Stimulated activated naive B cell treated with anti-CD40 and anti-IgM and Interleukin-4, amounts not matched to agents 10 μg/mL and 1 μg/mL and 100 μg/mL, for 72 hours (primary cell): ENCODE measurements at regions not wholly inside any gene's neighbourhood (a gene's known extent, or its start where the extent isn't known, plus 50 kb on each side); places are given as distances from the start of the nearest gene placed in this dataset.
"Not testable (repeated sequence)": the region's sequence is repeated elsewhere in the genome, so short reads cannot be mapped to it uniquely, and the experiment has no call there.

Experiments used
- ATAC-seq, 2 donors: fragments of 150-1000 bp; cut with Tn5 transposase; replicated peaks; 2 replicates each; pipeline ENCODE4 v1.10.0; 2021; ENCODE audit warnings: moderate library complexity in 1 of 2
- DNase-seq: peaks from one replicate; pipeline ENCODE4 v3.0.0; 2021
- H3K27ac Mint-ChIP-seq: one replicate; pipeline ENCODE4 v1.8.0; 2022; ENCODE audit warnings: mild to moderate bottlenecking, mixed read lengths
- H3K27me3 Mint-ChIP-seq, 2 donors: one replicate each; pipeline ENCODE4 v1.8.0; 2022; ENCODE audit warnings: mixed read lengths in 2 of 2
- H3K36me3 Mint-ChIP-seq, 2 donors: one replicate each; pipeline ENCODE4 v1.8.0; 2022; ENCODE audit warnings: mixed read lengths in 2 of 2, mild to moderate bottlenecking in 1 of 2
- H3K4me1 Mint-ChIP-seq, 2 donors: one replicate each; pipeline ENCODE4 v1.8.0; 2022; ENCODE audit warnings: mixed read lengths in 2 of 2, mild to moderate bottlenecking in 1 of 2
- H3K4me3 Mint-ChIP-seq, 2 donors: one replicate each; pipeline ENCODE4 v1.8.0; 2022; ENCODE audit warnings: mild to moderate bottlenecking in 2 of 2, mixed read lengths in 2 of 2, moderate library complexity in 1 of 2
- H3K9me3 Mint-ChIP-seq, 2 donors: one replicate each; pipeline ENCODE4 v1.8.0; 2022; ENCODE audit warnings: mixed read lengths in 2 of 2, mild to moderate bottlenecking in 1 of 2

GRCh38 chr14:55780156-55780946 lies 200.3 kb downstream of the KTN1 start:
- Mint-ChIP-seq H3K9me3 (peaks cover 0 to 3% of the 10 kb centered on the region in 2 donors), H3K27ac (peak overlapping the region; percentile 42), H3K4me1 (peaks cover 2 to 9% of the 10 kb centered on the region in 2 donors), H3K36me3 (no peaks in the 10 kb centered on the region), H3K4me3 (no peak overlapping the region), H3K27me3 (peaks cover 0 to 1% of the 10 kb centered on the region in 2 donors)
- DNase-seq, result no peak
- ATAC-seq, result peak; percentile 54 to 63

GRCh38 chr14:55781046-55781445 lies 201.0 kb downstream of the KTN1 start:
- DNase-seq, result no peak
- H3K27me3 Mint-ChIP-seq, result peaks cover 4 to 6% of the 10 kb centered on the region in 2 donors
- ATAC-seq, result no peak
- H3K27ac Mint-ChIP-seq, result peak overlapping the region; percentile 42
- H3K4me1 Mint-ChIP-seq, result peaks cover 2 to 9% of the 10 kb centered on the region in 2 donors
- no peaks in the 10 kb centered on the region for H3K9me3 Mint-ChIP-seq
- no peaks in the 10 kb centered on the region for H3K36me3 Mint-ChIP-seq
- no peak overlapping the region for H3K4me3 Mint-ChIP-seq

GRCh38 chr14:55782166-55782565 lies 202.2 kb downstream of the KTN1 start:
- H3K4me3 Mint-ChIP-seq, result no peak overlapping the region
- peaks cover 6 to 9% of the 10 kb centered on the region in 2 donors for H3K27me3 Mint-ChIP-seq
- peaks cover 2 to 9% of the 10 kb centered on the region in 2 donors for H3K4me1 Mint-ChIP-seq
- no peaks in the 10 kb centered on the region for H3K9me3 Mint-ChIP-seq
- DNase-seq, result no peak
- no peak overlapping the region for H3K27ac Mint-ChIP-seq
- no peak for ATAC-seq
- no peaks in the 10 kb centered on the region for H3K36me3 Mint-ChIP-seq

GRCh38 chr14:55789406-55789805 lies 209.4 kb downstream of the KTN1 start:
- H3K27ac Mint-ChIP-seq, result no peak overlapping the region
- H3K36me3 Mint-ChIP-seq, result no peaks in the 10 kb centered on the region
- H3K4me1 Mint-ChIP-seq, result no peaks in the 10 kb centered on the region
- H3K4me3 Mint-ChIP-seq, result no peak overlapping the region
- H3K9me3 Mint-ChIP-seq, result no peaks in the 10 kb centered on the region
- DNase-seq (no peak), ATAC-seq (no peak)
- H3K27me3 Mint-ChIP-seq, result peaks cover 6 to 16% of the 10 kb centered on the region in 2 donors

- Mint-ChIP-seq H3K27ac (no peak overlapping the region), H3K36me3 (no peaks in the 10 kb centered on the region), H3K27me3 (peaks cover 0 to 7% of the 10 kb centered on the region in 2 donors), H3K4me3 (no peak overlapping the region), H3K4me1 (no peaks in the 10 kb centered on the region), H3K9me3 (no peaks in the 10 kb centered on the region)
- ATAC-seq (no peak), DNase-seq (no peak)
Observed at GRCh38 chr14:55794655-55795595, 214.9 kb downstream of the KTN1 start.

GRCh38 chr14:55796513-55796912 lies 216.5 kb downstream of the KTN1 start:
- not testable (repeated sequence) for H3K4me3 Mint-ChIP-seq, H3K9me3 Mint-ChIP-seq, DNase-seq, H3K36me3 Mint-ChIP-seq, H3K27me3 Mint-ChIP-seq, H3K27ac Mint-ChIP-seq, ATAC-seq, H3K4me1 Mint-ChIP-seq

- DNase-seq (no peak), ATAC-seq (no peak)
- H3K9me3 Mint-ChIP-seq, result peaks cover 0 to 2% of the 10 kb centered on the region in 2 donors
- H3K27me3 Mint-ChIP-seq, result no peaks in the 10 kb centered on the region
- H3K36me3 Mint-ChIP-seq, result no peaks in the 10 kb centered on the region
- H3K4me3 Mint-ChIP-seq, result no peak overlapping the region
- peaks cover 0 to 4% of the 10 kb centered on the region in 2 donors for H3K4me1 Mint-ChIP-seq
- no peak overlapping the region for H3K27ac Mint-ChIP-seq
Observed at GRCh38 chr14:55798406-55798805, 218.4 kb downstream of the KTN1 start.

- DNase-seq, result no peak
- peaks cover 0 to 2% of the 10 kb centered on the region in 2 donors for H3K9me3 Mint-ChIP-seq
- peaks cover 0 to under 1% of the 10 kb centered on the region in 2 donors for H3K27me3 Mint-ChIP-seq
- no peak overlapping the region for H3K4me3 Mint-ChIP-seq
- no peak for ATAC-seq
- H3K36me3 Mint-ChIP-seq, result no peaks in the 10 kb centered on the region
- peaks cover 0 to 4% of the 10 kb centered on the region in 2 donors for H3K4me1 Mint-ChIP-seq
- no peak overlapping the region for H3K27ac Mint-ChIP-seq
Observed at GRCh38 chr14:55799508-55800095, 219.6 kb downstream of the KTN1 start.

GRCh38 chr14:55800156-55800785 lies 220.3 kb downstream of the KTN1 start:
- Mint-ChIP-seq H3K4me3 (no peak overlapping the region), H3K4me1 (peaks cover 0 to 4% of the 10 kb centered on the region in 2 donors), H3K27ac (no peak overlapping the region), H3K27me3 (peaks cover 2 to 7% of the 10 kb centered on the region in 2 donors), H3K36me3 (no peaks in the 10 kb centered on the region), H3K9me3 (peaks cover 0 to 2% of the 10 kb centered on the region in 2 donors)
- ATAC-seq, result no peak
- DNase-seq, result no peak

GRCh38 chr14:55801121-55801520 lies 221.1 kb downstream of the KTN1 start:
- ATAC-seq (no peak), DNase-seq (no peak)
- peaks cover 0 to 4% of the 10 kb centered on the region in 2 donors for H3K4me1 Mint-ChIP-seq
- no peaks in the 10 kb centered on the region for H3K36me3 Mint-ChIP-seq
- H3K27ac Mint-ChIP-seq, result peak overlapping the region; percentile 37
- peaks cover 6 to 12% of the 10 kb centered on the region in 2 donors for H3K27me3 Mint-ChIP-seq
- peaks cover 0 to 2% of the 10 kb centered on the region in 2 donors for H3K9me3 Mint-ChIP-seq
- no peak overlapping the region for H3K4me3 Mint-ChIP-seq

- ATAC-seq, result peak; percentile 49 to 62
- no peak for DNase-seq
- Mint-ChIP-seq H3K36me3 (no peaks in the 10 kb centered on the region), H3K4me1 (peaks cover 7 to 10% of the 10 kb centered on the region in 2 donors), H3K27ac (no peak overlapping the region), H3K27me3 (peaks cover 18 to 20% of the 10 kb centered on the region in 2 donors), H3K9me3 (peaks cover 0 to 5% of the 10 kb centered on the region in 2 donors), H3K4me3 (no peak overlapping the region)
Observed at GRCh38 chr14:55802986-55803872, 223.2 kb downstream of the KTN1 start.

GRCh38 chr14:55803873-55804553 lies 224.0 kb downstream of the KTN1 start:
- peaks cover 7 to 10% of the 10 kb centered on the region in 2 donors for H3K4me1 Mint-ChIP-seq
- peaks cover 18 to 20% of the 10 kb centered on the region in 2 donors for H3K27me3 Mint-ChIP-seq
- H3K9me3 Mint-ChIP-seq, result peaks cover 0 to 5% of the 10 kb centered on the region in 2 donors

More at GRCh38 chr14:55803873-55804553, 224.0 kb downstream of the KTN1 start:
- ATAC-seq, result no peak
- Mint-ChIP-seq H3K36me3 (no peaks in the 10 kb centered on the region), H3K4me3 (no peak overlapping the region), H3K27ac (no peak overlapping the region)
- no peak for DNase-seq
